Stimulated activated naive B cell treated with anti-CD40 and anti-IgM and Interleukin-4, amounts not matched to agents 10 μg/mL and 1 μg/mL and 100 μg/mL, for 72 hours (primary cell): ENCODE measurements at regions not wholly inside any gene's neighbourhood (a gene's known extent, or its start where the extent isn't known, plus 50 kb on each side); places are given as distances from the start of the nearest gene placed in this dataset.
"Not testable (repeated sequence)": the region's sequence is repeated elsewhere in the genome, so short reads cannot be mapped to it uniquely, and the experiment has no call there.

Experiments used
- ATAC-seq, 2 donors: fragments of 150-1000 bp; cut with Tn5 transposase; replicated peaks; 2 replicates each; pipeline ENCODE4 v1.10.0; 2021; ENCODE audit warnings: moderate library complexity in 1 of 2
- DNase-seq: peaks from one replicate; pipeline ENCODE4 v3.0.0; 2021
- H3K27ac Mint-ChIP-seq: one replicate; pipeline ENCODE4 v1.8.0; 2022; ENCODE audit warnings: mild to moderate bottlenecking, mixed read lengths
- H3K27me3 Mint-ChIP-seq, 2 donors: one replicate each; pipeline ENCODE4 v1.8.0; 2022; ENCODE audit warnings: mixed read lengths in 2 of 2
- H3K36me3 Mint-ChIP-seq, 2 donors: one replicate each; pipeline ENCODE4 v1.8.0; 2022; ENCODE audit warnings: mixed read lengths in 2 of 2, mild to moderate bottlenecking in 1 of 2
- H3K4me1 Mint-ChIP-seq, 2 donors: one replicate each; pipeline ENCODE4 v1.8.0; 2022; ENCODE audit warnings: mixed read lengths in 2 of 2, mild to moderate bottlenecking in 1 of 2
- H3K4me3 Mint-ChIP-seq, 2 donors: one replicate each; pipeline ENCODE4 v1.8.0; 2022; ENCODE audit warnings: mild to moderate bottlenecking in 2 of 2, mixed read lengths in 2 of 2, moderate library complexity in 1 of 2
- H3K9me3 Mint-ChIP-seq, 2 donors: one replicate each; pipeline ENCODE4 v1.8.0; 2022; ENCODE audit warnings: mixed read lengths in 2 of 2, mild to moderate bottlenecking in 1 of 2

DNA sequence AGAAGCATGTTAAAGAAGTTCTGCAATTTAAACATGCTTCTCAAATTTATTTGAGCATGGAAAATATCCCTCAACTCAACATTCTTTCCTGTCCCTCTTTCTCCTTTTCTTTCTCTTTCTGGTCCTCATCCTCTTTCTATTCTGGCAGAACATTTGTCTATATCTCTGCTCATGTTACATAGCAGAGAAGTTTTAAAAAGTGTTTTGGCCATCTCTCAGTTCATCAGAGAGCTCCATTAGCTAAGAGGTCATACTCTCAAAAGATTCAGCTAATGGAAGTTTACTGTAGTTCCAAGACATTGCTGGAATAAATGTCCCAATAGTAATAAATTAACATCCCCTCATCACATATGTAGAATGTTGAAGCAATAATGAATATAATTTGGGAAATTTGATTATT is 53.5 kb downstream of the XCL2 start:
- H3K4me3 Mint-ChIP-seq = no peak overlapping the region
- DNase-seq = no peak
- no peak overlapping the region for H3K27ac Mint-ChIP-seq
- no peaks in the 10 kb centered on the region for H3K4me1 Mint-ChIP-seq
- no peaks in the 10 kb centered on the region for H3K36me3 Mint-ChIP-seq
- peaks cover 0 to 4% of the 10 kb centered on the region in 2 donors for H3K9me3 Mint-ChIP-seq
- no peaks in the 10 kb centered on the region for H3K27me3 Mint-ChIP-seq
- ATAC-seq = no peak

DNA sequence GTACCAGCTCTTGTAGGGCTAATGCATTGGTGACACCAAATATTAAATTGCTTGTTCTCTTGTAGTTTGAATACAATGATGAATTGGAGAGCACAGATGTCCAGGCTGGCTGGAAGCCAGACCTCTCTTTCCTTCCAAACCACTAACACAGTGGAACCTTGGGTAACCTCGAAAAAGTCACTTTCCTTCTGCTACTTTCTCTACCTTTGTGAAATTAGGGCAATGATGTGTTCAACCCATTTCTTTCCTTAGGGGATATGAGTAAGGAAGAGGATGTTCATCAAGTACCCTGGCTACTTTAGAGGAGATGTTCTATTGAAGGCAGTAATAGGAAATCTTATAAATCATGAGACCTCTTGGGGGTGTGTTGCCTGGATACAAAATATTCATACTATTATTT is 55.7 kb downstream of the XCL2 start:
- peaks cover 0 to 4% of the 10 kb centered on the region in 2 donors for H3K9me3 Mint-ChIP-seq

DNA sequence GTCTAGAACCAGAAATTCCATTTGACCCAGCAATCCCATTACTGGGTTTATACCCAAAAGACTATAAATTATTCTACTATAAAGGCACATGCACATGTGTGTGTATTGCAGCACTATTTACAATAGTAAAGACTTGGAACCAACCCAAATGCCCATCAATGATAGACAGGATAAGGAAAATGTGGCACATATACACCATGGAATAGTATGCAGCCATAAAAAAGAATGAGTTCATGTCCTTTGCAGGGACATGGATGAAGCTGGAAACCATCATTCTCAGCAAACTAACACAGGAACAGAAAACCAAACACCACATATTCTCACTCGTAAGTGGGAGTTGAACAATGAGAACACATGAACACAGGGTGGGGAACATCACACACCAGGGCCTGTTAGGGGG is 57.0 kb downstream of the XCL2 start:
- not testable (repeated sequence) for H3K4me1 Mint-ChIP-seq, H3K36me3 Mint-ChIP-seq, ATAC-seq, H3K9me3 Mint-ChIP-seq, H3K27ac Mint-ChIP-seq, H3K4me3 Mint-ChIP-seq, DNase-seq, H3K27me3 Mint-ChIP-seq

More for the DNA sequence above, 55.7 kb downstream of the XCL2 start:
- Mint-ChIP-seq H3K4me3 (no peak overlapping the region), H3K36me3 (no peaks in the 10 kb centered on the region), H3K27ac (no peak overlapping the region), H3K4me1 (peaks cover 0 to 2% of the 10 kb centered on the region in 2 donors), H3K27me3 (peaks cover 0 to 4% of the 10 kb centered on the region in 2 donors)
- DNase-seq = no peak
- no peak for ATAC-seq

DNA sequence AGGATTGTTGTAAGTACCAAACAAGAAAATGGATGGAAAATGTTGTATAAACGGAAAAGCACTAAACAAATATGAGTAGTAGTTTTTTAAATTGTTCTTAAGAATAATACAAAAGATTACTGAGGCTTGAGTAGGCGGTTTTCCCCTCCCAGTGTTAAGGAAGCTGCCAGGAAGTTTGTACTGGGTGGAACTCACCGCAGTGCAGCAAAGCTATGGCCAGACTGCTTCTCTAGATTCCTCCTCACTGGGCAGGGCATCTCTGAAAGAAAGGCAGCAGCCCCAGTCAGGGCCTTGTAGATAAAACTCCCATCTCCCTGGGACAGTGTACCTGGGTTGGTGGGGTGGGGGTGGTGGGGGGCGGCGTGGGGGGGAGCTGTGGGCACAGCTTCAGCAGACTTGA is 58.7 kb downstream of the XCL2 start:
- H3K36me3 Mint-ChIP-seq = no peaks in the 10 kb centered on the region
- H3K4me3 Mint-ChIP-seq = no peak overlapping the region
- H3K4me1 Mint-ChIP-seq = peaks cover 0 to 2% of the 10 kb centered on the region in 2 donors
- H3K27ac Mint-ChIP-seq = no peak overlapping the region
- DNase-seq (no peak), ATAC-seq (no peak)
- H3K27me3 Mint-ChIP-seq = peaks cover 0 to 4% of the 10 kb centered on the region in 2 donors
- H3K9me3 Mint-ChIP-seq = peaks cover 0 to 4% of the 10 kb centered on the region in 2 donors

DNA sequence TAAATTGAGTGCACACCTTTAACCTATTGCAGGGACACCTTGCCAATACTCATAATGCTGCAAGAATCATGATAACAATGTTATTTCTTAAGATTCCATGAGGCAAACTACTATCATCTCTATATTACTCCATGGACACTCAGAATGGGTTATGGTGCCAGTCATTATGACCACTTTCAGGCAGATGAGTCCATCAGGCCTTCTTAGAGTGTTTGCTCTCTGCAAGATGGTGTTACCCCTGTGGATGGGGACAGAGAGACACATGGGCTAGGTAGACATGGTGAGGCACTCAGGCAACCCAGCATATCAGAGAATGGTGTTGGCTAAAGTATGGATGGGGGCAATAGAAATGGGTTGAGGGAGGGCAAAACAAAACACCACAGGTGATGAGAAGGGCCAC is 59.7 kb downstream of the XCL2 start:
- H3K4me3 Mint-ChIP-seq = no peak overlapping the region
- H3K36me3 Mint-ChIP-seq = no peaks in the 10 kb centered on the region
- H3K4me1 Mint-ChIP-seq = peaks cover 0 to 2% of the 10 kb centered on the region in 2 donors
- ATAC-seq = no peak
- H3K27me3 Mint-ChIP-seq = peaks cover 0 to 4% of the 10 kb centered on the region in 2 donors
- DNase-seq = no peak
- peaks cover 0 to 4% of the 10 kb centered on the region in 2 donors for H3K9me3 Mint-ChIP-seq
- H3K27ac Mint-ChIP-seq = no peak overlapping the region

DNA sequence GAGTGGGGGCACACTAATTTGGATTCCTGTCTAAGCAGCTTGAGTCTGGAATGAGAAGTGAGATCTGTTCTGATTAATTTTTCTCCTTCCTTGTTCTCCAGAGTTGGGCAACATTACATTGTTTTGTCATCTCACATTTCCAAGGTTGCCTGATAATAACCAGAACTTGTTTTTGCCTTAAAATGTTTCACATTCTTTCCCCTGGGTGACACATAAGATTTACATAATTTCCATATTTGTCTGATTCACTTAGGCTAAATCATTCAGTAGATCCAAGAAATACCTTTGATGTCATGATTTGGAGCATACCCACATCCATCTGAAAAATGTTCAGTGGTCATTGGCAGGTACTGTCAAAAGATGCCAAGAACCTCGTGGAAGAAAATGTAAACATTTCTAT is 60.3 kb downstream of the XCL2 start:
- Mint-ChIP-seq H3K27ac (no peak overlapping the region), H3K36me3 (no peaks in the 10 kb centered on the region), H3K27me3 (peaks cover 0 to 4% of the 10 kb centered on the region in 2 donors), H3K9me3 (peaks cover 0 to 4% of the 10 kb centered on the region in 2 donors), H3K4me1 (peaks cover 0 to 2% of the 10 kb centered on the region in 2 donors), H3K4me3 (no peak overlapping the region)
- ATAC-seq (no peak), DNase-seq (no peak)

DNA sequence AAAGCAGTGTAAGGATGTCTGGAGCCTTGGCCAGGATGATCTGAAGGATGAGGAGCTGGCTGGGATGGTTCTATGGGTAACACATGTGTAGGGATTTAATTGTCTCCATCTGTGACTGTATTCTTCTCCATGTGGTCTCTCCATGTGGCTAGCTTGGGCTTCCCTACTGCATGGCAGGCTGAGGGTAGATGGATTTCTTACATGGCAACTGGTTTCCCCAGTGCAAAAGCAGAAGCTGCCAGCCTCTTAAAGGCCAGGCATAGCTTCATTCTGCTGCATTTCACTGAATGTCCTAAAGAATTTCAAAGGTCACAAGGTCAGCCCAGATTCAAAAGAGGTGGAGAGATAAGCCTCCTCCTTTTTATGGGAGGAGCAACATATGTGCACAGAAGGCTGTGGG is 61.7 kb downstream of the XCL2 start:
- Mint-ChIP-seq H3K4me3 (no peak overlapping the region), H3K36me3 (no peaks in the 10 kb centered on the region), H3K27me3 (peaks cover 0 to 4% of the 10 kb centered on the region in 2 donors), H3K27ac (no peak overlapping the region), H3K4me1 (peaks cover 0 to 2% of the 10 kb centered on the region in 2 donors), H3K9me3 (peaks cover 0 to 4% of the 10 kb centered on the region in 2 donors)
- DNase-seq (no peak), ATAC-seq (no peak)

DNA sequence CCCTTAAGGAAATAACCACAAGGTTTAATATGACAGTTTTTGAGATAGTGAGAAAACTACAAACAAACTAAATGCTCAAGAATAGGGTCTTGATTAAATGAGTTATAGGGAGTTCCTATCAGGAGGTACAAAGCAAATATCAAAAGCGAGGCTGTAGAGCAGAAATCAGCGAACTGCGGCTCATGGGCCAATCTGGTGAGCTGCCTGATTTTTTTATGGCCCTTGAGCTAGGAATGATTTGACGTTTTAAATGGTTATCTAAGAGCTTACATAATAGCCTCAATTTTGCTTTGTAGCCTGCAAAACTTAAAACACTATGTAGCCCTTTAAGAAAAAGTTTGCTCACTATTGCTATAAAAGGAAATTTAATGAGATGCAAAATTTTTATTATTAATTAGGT is 62.2 kb downstream of the XCL2 start:
- ATAC-seq = no peak
- Mint-ChIP-seq H3K27me3 (peaks cover 0 to 4% of the 10 kb centered on the region in 2 donors), H3K4me3 (no peak overlapping the region), H3K9me3 (peaks cover 0 to 4% of the 10 kb centered on the region in 2 donors), H3K4me1 (peaks cover 0 to 2% of the 10 kb centered on the region in 2 donors), H3K36me3 (no peaks in the 10 kb centered on the region), H3K27ac (no peak overlapping the region)
- no peak for DNase-seq

DNA sequence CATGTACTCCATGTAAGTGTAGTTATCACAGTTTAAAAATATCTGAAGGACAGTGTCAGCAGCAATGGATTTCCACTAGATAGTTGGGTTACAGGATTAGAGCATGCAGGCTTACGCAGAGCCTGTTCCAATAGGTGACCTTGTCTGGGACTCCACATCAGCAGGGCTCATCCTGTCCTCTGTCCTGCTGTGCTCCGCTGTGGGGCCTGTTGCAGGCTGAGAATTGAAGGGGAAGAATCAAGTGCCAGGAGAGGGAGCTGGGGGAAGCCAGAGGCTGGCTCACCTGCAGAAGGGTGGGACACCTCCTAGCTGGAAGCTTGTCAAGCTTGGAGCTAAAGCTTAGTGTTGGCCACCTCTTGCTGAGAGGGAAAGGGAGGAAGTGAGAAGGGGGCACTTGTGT is 62.8 kb downstream of the XCL2 start:
- no peak for ATAC-seq
- peaks cover 0 to 4% of the 10 kb centered on the region in 2 donors for H3K27me3 Mint-ChIP-seq
- H3K27ac Mint-ChIP-seq = no peak overlapping the region
- H3K36me3 Mint-ChIP-seq = no peaks in the 10 kb centered on the region
- peaks cover 0 to 2% of the 10 kb centered on the region in 2 donors for H3K4me1 Mint-ChIP-seq
- no peaks in the 10 kb centered on the region for H3K9me3 Mint-ChIP-seq
- no peak overlapping the region for H3K4me3 Mint-ChIP-seq
- DNase-seq = no peak

DNA sequence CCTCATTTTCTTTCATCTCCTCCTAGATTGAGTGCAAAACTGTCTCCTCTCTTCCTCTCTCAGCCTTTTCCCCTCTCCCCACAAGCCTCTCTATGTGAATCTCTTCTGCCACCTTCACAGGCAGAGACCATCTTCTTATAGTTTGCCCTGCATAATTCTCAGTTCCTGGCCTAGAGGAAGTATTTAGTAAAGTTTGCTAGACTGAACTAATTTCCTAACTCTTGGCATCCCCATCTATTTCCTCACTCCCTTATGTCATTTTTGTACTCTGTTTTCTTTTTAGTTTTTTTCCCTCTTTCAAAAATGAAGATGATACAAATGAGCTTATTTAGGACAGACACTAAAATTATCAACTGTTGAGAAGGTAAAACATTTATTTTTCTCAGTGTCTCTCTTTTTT is 66.0 kb downstream of the XCL2 start:
- H3K4me3 Mint-ChIP-seq = no peak overlapping the region
- no peaks in the 10 kb centered on the region for H3K27me3 Mint-ChIP-seq
- no peaks in the 10 kb centered on the region for H3K4me1 Mint-ChIP-seq
- no peak for ATAC-seq
- H3K27ac Mint-ChIP-seq = no peak overlapping the region
- peaks cover 2 to 6% of the 10 kb centered on the region in 2 donors for H3K9me3 Mint-ChIP-seq
- no peaks in the 10 kb centered on the region for H3K36me3 Mint-ChIP-seq
- DNase-seq = no peak

DNA sequence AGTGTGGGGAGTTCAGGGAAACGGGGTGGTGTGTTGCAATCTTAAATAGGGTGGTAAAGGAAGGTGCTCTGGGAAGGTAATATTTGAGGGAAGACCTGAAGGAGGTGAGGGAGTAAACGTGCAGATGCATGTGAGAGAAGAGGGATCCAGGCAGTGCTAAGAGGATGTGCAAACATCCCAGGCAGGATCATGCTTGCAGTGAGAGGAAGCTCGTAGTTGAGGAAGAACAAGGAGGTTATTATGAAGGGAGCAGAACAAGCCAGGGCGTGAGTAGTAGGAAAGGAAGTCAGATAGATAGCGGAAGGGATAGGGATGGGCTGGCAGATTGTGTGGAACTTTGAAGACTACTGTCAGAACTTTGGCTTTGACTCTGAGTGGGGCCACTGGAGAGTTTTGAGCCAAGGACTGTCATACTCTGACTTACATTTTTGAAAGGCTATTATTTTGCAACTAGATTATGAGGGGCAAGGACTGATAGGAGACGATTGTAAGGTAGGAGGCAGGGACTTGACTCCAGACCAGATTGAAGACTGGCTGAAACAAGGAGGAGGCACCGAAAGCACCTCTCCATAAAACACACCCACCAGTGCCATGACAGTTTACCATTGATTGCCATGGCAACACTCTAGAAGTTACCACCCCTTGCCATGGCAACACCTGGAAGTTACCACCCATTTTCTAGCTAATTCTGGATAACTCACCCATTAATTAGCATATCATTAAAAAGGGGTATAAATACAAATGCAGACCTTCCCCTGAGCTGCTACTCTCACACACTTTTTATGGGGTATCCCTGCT is 67.0 kb downstream of the XCL2 start:
- no peaks in the 10 kb centered on the region for H3K36me3 Mint-ChIP-seq
- no peak overlapping the region for H3K27ac Mint-ChIP-seq
- no peaks in the 10 kb centered on the region for H3K27me3 Mint-ChIP-seq
- no peak for ATAC-seq
- DNase-seq = no peak
- no peaks in the 10 kb centered on the region for H3K4me1 Mint-ChIP-seq
- no peak overlapping the region for H3K4me3 Mint-ChIP-seq
- H3K9me3 Mint-ChIP-seq = peaks cover 4 to 6% of the 10 kb centered on the region in 2 donors

DNA sequence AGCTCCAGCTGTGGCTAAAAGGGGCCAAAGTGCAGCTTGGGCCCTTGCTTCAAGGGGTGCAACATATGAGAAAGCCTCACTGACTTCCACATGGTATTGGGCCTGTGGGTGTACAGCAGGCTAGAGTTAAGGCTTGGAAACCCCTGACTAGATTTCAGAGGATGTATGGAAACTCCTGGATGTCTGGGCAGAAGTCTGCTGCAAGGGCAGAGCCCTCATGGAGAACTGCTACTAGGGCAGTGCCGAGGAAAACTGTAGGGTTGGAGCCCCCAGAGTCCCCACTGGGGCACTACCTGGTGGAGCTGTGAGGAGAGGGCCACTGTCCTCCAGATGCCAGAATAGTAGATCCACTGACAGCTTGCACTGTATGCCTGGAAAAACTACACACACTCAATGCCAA is 69.5 kb downstream of the XCL2 start:
- ATAC-seq (no peak), DNase-seq (no peak)
- Mint-ChIP-seq H3K27me3 (no peaks in the 10 kb centered on the region), H3K27ac (no peak overlapping the region), H3K4me1 (no peaks in the 10 kb centered on the region), H3K9me3 (peaks cover 4 to 6% of the 10 kb centered on the region in 2 donors), H3K36me3 (no peaks in the 10 kb centered on the region), H3K4me3 (no peak overlapping the region)

DNA sequence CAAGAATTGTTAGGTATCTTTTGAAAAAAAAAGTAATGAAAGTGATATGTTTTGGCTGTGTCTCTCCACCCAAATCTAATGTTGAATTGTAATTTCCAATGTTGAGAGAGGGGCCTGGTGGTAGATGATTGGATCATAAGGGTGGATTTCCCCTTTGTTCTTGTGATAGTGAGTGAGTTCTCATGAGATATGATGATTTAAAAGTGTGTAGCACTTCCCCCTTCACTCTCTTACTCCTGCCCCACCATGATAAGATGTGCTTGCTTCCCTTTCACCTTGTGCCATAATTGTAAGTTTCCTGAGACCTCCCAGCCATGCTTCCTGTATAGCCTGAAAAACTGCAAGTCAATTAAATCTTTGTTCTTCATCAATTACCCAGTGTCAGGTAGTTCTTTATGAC is 70.7 kb downstream of the XCL2 start:
- DNase-seq (no peak), ATAC-seq (no peak)
- no peak overlapping the region for H3K27ac Mint-ChIP-seq
- H3K36me3 Mint-ChIP-seq = no peaks in the 10 kb centered on the region
- H3K4me1 Mint-ChIP-seq = peaks cover 2 to 4% of the 10 kb centered on the region in 2 donors
- no peaks in the 10 kb centered on the region for H3K27me3 Mint-ChIP-seq
- H3K9me3 Mint-ChIP-seq = peaks cover 4 to 6% of the 10 kb centered on the region in 2 donors
- H3K4me3 Mint-ChIP-seq = no peak overlapping the region

DNA sequence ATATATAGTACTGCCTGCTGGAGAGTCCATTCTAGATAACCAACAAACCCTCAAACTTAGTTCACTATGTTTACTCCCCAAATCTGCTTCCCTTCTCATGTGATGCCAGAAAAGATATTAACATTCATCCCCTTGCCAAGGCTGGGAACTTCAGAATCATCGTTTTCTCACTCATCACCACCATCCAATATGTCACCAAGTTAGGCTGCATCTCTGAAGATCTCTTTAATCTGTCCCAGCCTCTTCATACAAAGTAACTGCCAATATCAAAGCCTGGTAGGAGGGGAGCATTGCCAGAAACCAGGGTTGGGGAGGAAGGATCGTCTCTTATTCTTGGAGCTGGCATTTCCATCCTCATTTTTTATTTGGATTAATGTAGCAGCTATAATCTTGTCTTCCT is 71.6 kb downstream of the XCL2 start:
- Mint-ChIP-seq H3K4me3 (no peak overlapping the region), H3K27ac (no peak overlapping the region)

DNA sequence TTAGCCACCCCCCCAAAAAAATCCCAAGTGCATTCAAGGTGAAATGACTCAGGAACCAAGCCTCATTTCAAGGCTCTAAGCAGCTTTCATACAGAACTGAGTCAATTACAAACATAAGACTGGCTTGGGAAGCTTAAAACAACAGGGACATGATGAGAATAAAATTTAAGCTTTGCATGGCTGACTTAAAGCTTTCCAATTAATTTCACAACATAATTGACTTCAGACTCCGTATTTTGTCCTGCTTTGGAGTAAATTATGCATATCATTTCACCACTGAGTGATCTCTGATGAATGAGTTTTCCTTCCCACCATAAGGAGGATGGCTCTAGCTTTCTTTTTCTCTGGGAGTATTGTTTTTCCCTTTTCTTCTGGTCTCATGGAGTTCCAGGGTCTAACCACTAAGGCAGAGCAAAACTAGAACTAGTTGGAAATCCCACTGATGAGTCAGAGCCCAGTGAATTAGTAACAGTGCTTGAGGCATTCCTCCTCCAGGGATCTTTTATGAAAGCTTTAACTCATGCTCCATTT is 72.8 kb downstream of the XCL2 start:
- DNase-seq (no peak), ATAC-seq (no peak)
- Mint-ChIP-seq H3K27me3 (no peaks in the 10 kb centered on the region), H3K4me3 (no peak overlapping the region), H3K9me3 (peaks cover 4 to 6% of the 10 kb centered on the region in 2 donors), H3K27ac (no peak overlapping the region), H3K4me1 (peaks cover 18 to 22% of the 10 kb centered on the region in 2 donors), H3K36me3 (no peaks in the 10 kb centered on the region)

More for the DNA sequence above, 71.6 kb downstream of the XCL2 start:
- ATAC-seq (no peak), DNase-seq (no peak)
- no peaks in the 10 kb centered on the region for H3K36me3 Mint-ChIP-seq
- H3K9me3 Mint-ChIP-seq = peaks cover 4 to 6% of the 10 kb centered on the region in 2 donors
- H3K4me1 Mint-ChIP-seq = peaks cover 8 to 10% of the 10 kb centered on the region in 2 donors
- H3K27me3 Mint-ChIP-seq = no peaks in the 10 kb centered on the region
